Lower lobe of right lung (tissue), 2 donors: ENCODE measurements at regions not wholly inside any gene's neighbourhood (a gene's known extent, or its start where the extent isn't known, plus 50 kb on each side); places are given as distances from the start of the nearest gene placed in this dataset.

Experiments
- ATAC-seq, 2 donors: fragments of 200-7000 bp; cut with Tn5 transposase; one replicate each; pipeline ENCODE4 v1.9.1; 2020 to 2022; ENCODE audit warnings: mild to moderate bottlenecking in 2 of 2, moderate library complexity in 2 of 2
- DNase-seq: peaks from one replicate; pipeline ENCODE4 v3.0.0-alpha.2; 2020
- H3K27ac ChIP-seq: fragments of 200-600 bp; one replicate; pipeline ENCODE4 v1.8.0; 2022
- H3K27me3 ChIP-seq: fragments of 200-600 bp; one replicate; pipeline ENCODE4 v1.8.0; 2022; ENCODE audit warnings: low read depth
- H3K36me3 ChIP-seq: fragments of 200-600 bp; one replicate; pipeline ENCODE4 v1.8.0; 2022; ENCODE audit warnings: mild to moderate bottlenecking
- H3K4me1 ChIP-seq: fragments of 200-600 bp; one replicate; pipeline ENCODE4 v1.8.0; 2022
- H3K4me3 ChIP-seq: fragments of 200-600 bp; one replicate; pipeline ENCODE4 v1.8.0; 2022; ENCODE audit warnings: mild to moderate bottlenecking
- H3K9me3 ChIP-seq: fragments of 200-600 bp; one replicate; pipeline ENCODE4 v1.8.0; 2022
- intact Hi-C: fragments of 100-400 bp; cut with DNase I; formaldehyde crosslinking; loops from one replicate; pipeline ENCODE4 v1.11.0; 2022
- TF ChIP-seq, protein P1 (sequence below): fragments of 200-600 bp; IDR thresholded peaks from one replicate; pipeline ENCODE4 v1.8.0; 2022; ENCODE audit warnings: antibody characterized with exemption, mild to moderate bottlenecking
- donor health status: DM: no; HTN: yes; CAD: no; lungs with severe emphysema.

DNA sequence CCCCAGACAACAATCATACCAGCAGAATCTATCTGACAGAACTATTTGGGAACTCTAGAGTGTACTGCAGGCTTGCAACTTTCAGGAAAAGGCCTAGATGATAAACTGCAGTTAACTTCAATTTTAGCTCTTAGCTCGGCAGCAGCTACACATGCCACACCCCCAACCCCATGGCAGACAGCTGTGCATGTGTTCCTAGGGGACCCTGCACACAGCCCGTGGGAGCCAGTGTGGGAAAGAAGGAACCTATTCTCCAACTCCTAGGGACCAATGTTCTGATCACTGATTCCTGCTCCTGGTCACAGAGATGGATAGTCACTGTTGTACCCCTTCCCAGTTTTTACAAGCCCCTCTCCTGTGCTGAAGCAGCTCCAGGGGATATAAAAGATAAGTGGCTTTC, 179.6 kb downstream of the DRD1 start:
- Histone ChIP-seq H3K36me3 (no peaks in the 10 kb centered on the region), H3K27me3 (no peaks in the 10 kb centered on the region), H3K4me1 (no peaks in the 10 kb centered on the region), H3K9me3 (no peaks in the 10 kb centered on the region), H3K27ac (no peak overlapping the region), H3K4me3 (no peak overlapping the region)
- ATAC-seq (no peak), DNase-seq (no peak)
- TF ChIP-seq, protein P1, sequence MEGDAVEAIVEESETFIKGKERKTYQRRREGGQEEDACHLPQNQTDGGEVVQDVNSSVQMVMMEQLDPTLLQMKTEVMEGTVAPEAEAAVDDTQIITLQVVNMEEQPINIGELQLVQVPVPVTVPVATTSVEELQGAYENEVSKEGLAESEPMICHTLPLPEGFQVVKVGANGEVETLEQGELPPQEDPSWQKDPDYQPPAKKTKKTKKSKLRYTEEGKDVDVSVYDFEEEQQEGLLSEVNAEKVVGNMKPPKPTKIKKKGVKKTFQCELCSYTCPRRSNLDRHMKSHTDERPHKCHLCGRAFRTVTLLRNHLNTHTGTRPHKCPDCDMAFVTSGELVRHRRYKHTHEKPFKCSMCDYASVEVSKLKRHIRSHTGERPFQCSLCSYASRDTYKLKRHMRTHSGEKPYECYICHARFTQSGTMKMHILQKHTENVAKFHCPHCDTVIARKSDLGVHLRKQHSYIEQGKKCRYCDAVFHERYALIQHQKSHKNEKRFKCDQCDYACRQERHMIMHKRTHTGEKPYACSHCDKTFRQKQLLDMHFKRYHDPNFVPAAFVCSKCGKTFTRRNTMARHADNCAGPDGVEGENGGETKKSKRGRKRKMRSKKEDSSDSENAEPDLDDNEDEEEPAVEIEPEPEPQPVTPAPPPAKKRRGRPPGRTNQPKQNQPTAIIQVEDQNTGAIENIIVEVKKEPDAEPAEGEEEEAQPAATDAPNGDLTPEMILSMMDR, result no peak
- intact Hi-C loops, result no loop called here

DNA sequence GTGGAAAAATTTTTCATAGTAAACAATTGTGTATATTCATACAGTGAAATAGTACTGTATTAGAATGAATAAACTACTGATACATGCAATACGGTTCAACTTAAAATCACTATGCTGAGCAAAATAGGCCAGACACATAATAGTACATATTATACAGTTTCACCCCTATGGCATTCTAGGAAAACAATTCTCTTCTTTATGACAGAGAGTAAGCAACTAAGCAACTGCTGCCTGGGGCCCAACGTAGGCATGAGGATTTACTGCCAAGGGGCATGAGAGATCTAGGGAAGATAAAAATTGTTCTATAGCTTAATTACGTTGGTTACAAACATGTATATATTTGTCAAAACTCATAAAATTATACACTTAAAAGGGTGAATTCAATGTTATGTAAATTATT, 180.2 kb downstream of the DRD1 start:
- no peak for DNase-seq
- intact Hi-C loops, result no loop called here
- no peak for ATAC-seq
- no peaks in the 10 kb centered on the region for H3K4me1 ChIP-seq
- H3K27ac ChIP-seq, result no peak overlapping the region
- no peaks in the 10 kb centered on the region for H3K9me3 ChIP-seq
- TF ChIP-seq, protein P1, result no peak
- H3K36me3 ChIP-seq, result no peaks in the 10 kb centered on the region
- no peaks in the 10 kb centered on the region for H3K27me3 ChIP-seq
- no peak overlapping the region for H3K4me3 ChIP-seq

GRCh38 chr5:175261526-175261925, 182.5 kb downstream of the DRD1 start:
- H3K4me1 ChIP-seq, result no peaks in the 10 kb centered on the region
- no peaks in the 10 kb centered on the region for H3K27me3 ChIP-seq
- DNase-seq (no peak), ATAC-seq (no peak)
- H3K27ac ChIP-seq, result no peak overlapping the region
- H3K36me3 ChIP-seq, result no peaks in the 10 kb centered on the region
- H3K9me3 ChIP-seq, result no peaks in the 10 kb centered on the region
- intact Hi-C loops, result no loop called here
- TF ChIP-seq, protein P1, result no peak
- H3K4me3 ChIP-seq, result no peak overlapping the region

GRCh38 chr5:175261037-175261436, 182.9 kb downstream of the DRD1 start:
- intact Hi-C loops, result no loop called here
- TF ChIP-seq, protein P1, result no peak
- Histone ChIP-seq H3K27me3 (no peaks in the 10 kb centered on the region), H3K9me3 (no peaks in the 10 kb centered on the region), H3K27ac (no peak overlapping the region), H3K36me3 (no peaks in the 10 kb centered on the region), H3K4me1 (no peaks in the 10 kb centered on the region), H3K4me3 (no peak overlapping the region)
- DNase-seq (no peak), ATAC-seq (no peak)

DNA sequence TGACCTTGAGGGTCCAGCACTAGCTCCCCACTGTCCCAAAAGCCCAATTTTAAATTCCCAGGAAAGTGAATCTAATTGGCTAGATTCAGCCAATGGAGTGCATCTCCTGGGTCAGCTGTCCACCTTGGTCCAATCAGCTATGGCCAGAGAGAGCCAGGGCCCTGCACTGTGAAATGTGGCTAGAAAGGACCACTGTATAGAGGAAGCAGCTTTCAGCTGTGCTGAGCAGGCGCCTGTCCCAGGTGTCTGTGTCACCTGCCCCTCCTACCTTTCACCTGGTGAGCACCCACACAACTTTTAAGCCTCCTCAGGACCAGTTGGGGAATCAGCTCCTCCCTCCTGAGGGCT, 186.2 kb downstream of the DRD1 start:
- intact Hi-C loops, result no loop called here
- Histone ChIP-seq H3K36me3 (no peaks in the 10 kb centered on the region), H3K9me3 (no peaks in the 10 kb centered on the region), H3K27ac (no peak overlapping the region), H3K27me3 (no peaks in the 10 kb centered on the region), H3K4me3 (no peak overlapping the region), H3K4me1 (peaks cover 6% of the 10 kb centered on the region)
- no peak for DNase-seq
- TF ChIP-seq, protein P1, result no peak
- no peak for ATAC-seq
